ENCODE measurements at regions not wholly inside any gene's neighbourhood (a gene's known extent, or its start where the extent isn't known, plus 50 kb on each side); places are given as distances from the start of the nearest gene placed in this dataset.

GRCh38 chr10:25696013-25696708 is 237.9 kb upstream of the MYO3A start:
- DNase-seq = no peak
- H3K27me3 ChIP-seq (ENCODE audit: control insufficient read depth, insufficient read depth, low read length) = no peaks in the 10 kb centered on the region
- no peak overlapping the region for H3K4me3 ChIP-seq (ENCODE audit: insufficient read depth, low read depth, low read length)
- no peaks in the 10 kb centered on the region for H3K36me3 ChIP-seq (replicated peaks; ENCODE audit: control insufficient read depth, insufficient read depth, low read length)

DNA sequence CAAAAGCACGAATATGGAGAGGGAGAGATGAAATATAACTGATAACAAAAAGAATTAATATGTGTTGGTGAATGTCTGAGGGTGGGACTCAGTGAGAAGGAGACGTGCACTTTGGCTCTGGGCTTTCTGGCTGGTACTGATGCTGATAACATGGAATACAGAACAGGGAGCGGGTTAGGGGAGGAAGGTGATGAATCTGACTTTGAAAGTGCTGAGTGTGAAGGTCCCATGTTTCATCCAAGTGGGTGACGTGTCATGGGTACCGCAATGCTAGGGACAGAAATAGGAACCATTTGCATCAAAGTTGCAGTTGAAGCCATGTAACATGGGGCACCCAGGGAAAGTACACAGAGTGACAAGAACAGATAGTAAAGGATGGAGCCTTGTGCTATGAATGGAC is 236.6 kb upstream of the MYO3A start:
- DNase-seq = no peak
- Histone ChIP-seq H3K4me3 (ENCODE audit: insufficient read depth, low read depth, low read length) (no peak overlapping the region), H3K36me3 (replicated peaks; ENCODE audit: control insufficient read depth, insufficient read depth, low read length) (no peaks in the 10 kb centered on the region), H3K27me3 (ENCODE audit: control insufficient read depth, insufficient read depth, low read length) (no peaks in the 10 kb centered on the region)

- no peaks in the 10 kb centered on the region for H3K36me3 ChIP-seq (replicated peaks; ENCODE audit: control insufficient read depth, insufficient read depth, low read length)
- H3K27me3 ChIP-seq (ENCODE audit: control insufficient read depth, insufficient read depth, low read length) = no peaks in the 10 kb centered on the region
Measured at GRCh38 chr10:25698638-25699037, 235.4 kb upstream of the MYO3A start.

GRCh38 chr10:25699631-25700030 is 234.4 kb upstream of the MYO3A start:
- Histone ChIP-seq H3K27me3 (ENCODE audit: control insufficient read depth, insufficient read depth, low read length) (no peaks in the 10 kb centered on the region), H3K4me3 (ENCODE audit: insufficient read depth, low read depth, low read length) (no peak overlapping the region), H3K36me3 (replicated peaks; ENCODE audit: control insufficient read depth, insufficient read depth, low read length) (no peaks in the 10 kb centered on the region)
- DNase-seq = no peak

More at GRCh38 chr10:25698638-25699037, 235.4 kb upstream of the MYO3A start:
- no peak overlapping the region for H3K4me3 ChIP-seq (ENCODE audit: insufficient read depth, low read depth, low read length)
- DNase-seq = no peak

DNA sequence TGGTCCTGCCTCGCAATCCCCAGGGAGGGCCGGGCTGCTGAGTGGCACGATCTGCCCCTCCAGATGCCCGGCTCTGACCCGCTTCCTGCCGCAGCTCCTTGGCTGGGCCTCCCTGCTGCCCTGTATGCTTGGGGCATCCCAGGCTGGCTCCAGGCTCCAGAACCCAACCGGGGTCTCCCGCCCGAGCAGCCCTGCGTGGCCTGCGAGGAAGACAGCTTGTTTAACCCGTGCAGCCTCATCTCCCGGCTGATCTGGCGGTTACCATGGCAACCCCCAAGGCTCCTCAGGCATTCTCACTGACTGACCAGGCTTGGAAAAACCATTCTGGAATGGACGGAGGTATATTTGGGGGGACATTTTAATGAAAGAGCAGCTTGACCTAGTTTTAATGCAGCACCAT is 232.4 kb upstream of the MYO3A start:
- DNase-seq = peak; percentile 69
- Histone ChIP-seq H3K36me3 (replicated peaks; ENCODE audit: control insufficient read depth, insufficient read depth, low read length) (no peaks in the 10 kb centered on the region), H3K4me3 (ENCODE audit: insufficient read depth, low read depth, low read length) (no peak overlapping the region), H3K27me3 (ENCODE audit: control insufficient read depth, insufficient read depth, low read length) (no peaks in the 10 kb centered on the region)

DNA sequence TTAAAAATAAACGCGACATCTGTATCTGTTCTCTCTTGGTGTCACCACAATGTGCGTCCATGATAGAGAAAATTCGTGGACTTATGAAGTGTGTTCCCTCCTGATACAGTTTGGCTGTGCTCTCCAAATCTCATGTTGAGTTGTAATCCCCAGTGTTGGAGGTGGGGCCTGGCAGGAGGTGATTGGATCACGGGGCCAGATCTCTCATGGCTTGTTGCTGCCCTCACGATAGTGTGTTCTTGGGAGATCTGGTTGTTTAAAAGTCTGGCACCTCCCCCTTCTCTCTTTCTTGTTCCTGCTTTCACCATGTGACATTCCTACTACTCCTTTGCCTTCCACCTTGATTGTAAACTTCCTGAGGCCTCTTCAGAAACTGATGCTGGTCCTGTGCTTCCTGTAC is 229.4 kb upstream of the MYO3A start:
- no peak for DNase-seq
- H3K27me3 ChIP-seq (ENCODE audit: control insufficient read depth, insufficient read depth, low read length) = no peaks in the 10 kb centered on the region
- no peaks in the 10 kb centered on the region for H3K36me3 ChIP-seq (replicated peaks; ENCODE audit: control insufficient read depth, insufficient read depth, low read length)
- H3K4me3 ChIP-seq (ENCODE audit: insufficient read depth, low read depth, low read length) = no peak overlapping the region

DNA sequence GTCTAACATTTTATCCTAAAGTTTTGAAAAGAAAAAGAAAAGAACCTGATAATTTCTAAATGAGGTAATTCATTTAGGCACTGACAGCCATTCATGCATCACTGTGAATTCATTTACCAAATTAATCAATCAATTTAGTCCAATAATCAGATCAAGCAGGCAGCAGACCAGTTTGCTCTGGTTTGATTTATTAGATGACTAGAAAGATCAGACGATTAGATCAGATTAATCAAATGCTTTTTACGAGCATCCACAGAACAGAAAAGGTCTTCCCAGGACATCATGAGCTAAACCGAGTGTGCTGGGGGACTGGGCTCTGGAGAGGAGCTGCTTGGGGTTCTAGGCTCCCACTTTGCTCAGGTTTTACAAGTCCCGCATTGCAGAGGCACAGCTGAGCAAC is 226.5 kb upstream of the MYO3A start:
- no peaks in the 10 kb centered on the region for H3K36me3 ChIP-seq (replicated peaks; ENCODE audit: control insufficient read depth, insufficient read depth, low read length)
- no peak for DNase-seq
- no peaks in the 10 kb centered on the region for H3K27me3 ChIP-seq (ENCODE audit: control insufficient read depth, insufficient read depth, low read length)
- no peak overlapping the region for H3K4me3 ChIP-seq (ENCODE audit: insufficient read depth, low read depth, low read length)

DNA sequence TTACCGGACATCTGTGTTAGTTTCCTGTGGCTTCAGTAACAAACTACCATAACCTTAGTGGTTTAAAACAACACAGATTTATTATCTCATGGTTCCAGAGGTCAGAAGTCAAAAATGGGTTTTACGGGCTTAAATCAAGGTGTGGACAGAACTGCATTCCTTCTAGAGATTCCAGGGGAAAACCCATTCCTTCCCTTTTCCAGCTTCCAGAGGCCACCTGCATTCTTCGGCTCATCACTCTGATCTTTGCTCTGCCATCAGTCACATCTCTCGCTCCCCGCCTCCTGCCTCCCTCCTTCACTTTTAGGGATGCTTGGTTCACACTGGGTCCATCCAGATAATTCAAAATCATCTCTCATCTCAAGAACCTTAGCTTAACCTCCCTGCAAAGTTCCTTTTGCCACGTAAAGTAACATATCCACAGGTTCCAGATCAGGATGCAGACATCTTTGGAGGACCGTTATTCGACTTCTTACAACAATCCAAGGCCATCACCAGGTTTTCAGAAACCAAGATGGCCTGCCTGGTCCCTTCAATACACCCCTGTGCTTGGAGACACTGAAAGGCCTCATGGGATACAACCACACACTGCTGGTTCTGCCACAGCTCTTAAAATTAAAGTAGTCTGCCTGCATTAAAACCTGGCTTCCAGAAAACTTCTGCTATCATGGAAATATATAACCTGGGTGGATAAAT is 225.9 kb upstream of the MYO3A start:
- DNase-seq = no peak
- Histone ChIP-seq H3K27me3 (ENCODE audit: control insufficient read depth, insufficient read depth, low read length) (no peaks in the 10 kb centered on the region), H3K36me3 (replicated peaks; ENCODE audit: control insufficient read depth, insufficient read depth, low read length) (no peaks in the 10 kb centered on the region), H3K4me3 (ENCODE audit: insufficient read depth, low read depth, low read length) (no peak overlapping the region)

GRCh38 chr10:25713894-25714240 is 220.2 kb upstream of the MYO3A start:
- Histone ChIP-seq H3K4me3 (ENCODE audit: insufficient read depth, low read depth, low read length) (no peak overlapping the region), H3K36me3 (replicated peaks; ENCODE audit: control insufficient read depth, insufficient read depth, low read length) (no peaks in the 10 kb centered on the region)

DNA sequence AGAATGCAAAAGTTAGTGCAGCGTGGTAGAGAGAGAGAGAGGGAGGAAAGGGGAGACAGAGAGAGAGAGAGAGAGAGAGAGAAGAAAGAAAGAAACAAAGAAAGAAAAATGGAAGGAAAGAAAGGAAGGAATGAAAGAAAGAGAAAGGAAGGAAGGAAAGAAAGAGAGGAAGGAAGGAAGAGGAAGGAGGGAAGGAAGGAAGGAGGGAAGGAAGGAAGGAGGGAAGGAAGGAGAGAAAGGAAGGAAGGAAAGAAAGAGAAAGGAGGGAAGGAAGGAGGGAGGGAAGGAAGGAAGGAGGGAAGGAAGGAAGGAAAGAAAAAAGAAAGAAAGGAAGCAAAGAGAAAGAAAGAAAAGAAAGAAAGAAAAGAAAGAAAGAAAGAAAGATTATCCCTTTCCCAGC is 209.8 kb upstream of the MYO3A start:
- DNase-seq = no peak
- H3K27me3 ChIP-seq (ENCODE audit: control insufficient read depth, insufficient read depth, low read length) = no peaks in the 10 kb centered on the region
- no peaks in the 10 kb centered on the region for H3K36me3 ChIP-seq (replicated peaks; ENCODE audit: control insufficient read depth, insufficient read depth, low read length)
- H3K4me3 ChIP-seq (ENCODE audit: insufficient read depth, low read depth, low read length) = no peak overlapping the region

More at GRCh38 chr10:25713894-25714240, 220.2 kb upstream of the MYO3A start:
- no peaks in the 10 kb centered on the region for H3K27me3 ChIP-seq (ENCODE audit: control insufficient read depth, insufficient read depth, low read length)
- DNase-seq = no peak

GRCh38 chr10:25725917-25726716 is 207.9 kb upstream of the MYO3A start:
- no peaks in the 10 kb centered on the region for H3K27me3 ChIP-seq (ENCODE audit: control insufficient read depth, insufficient read depth, low read length)
- no peaks in the 10 kb centered on the region for H3K36me3 ChIP-seq (replicated peaks; ENCODE audit: control insufficient read depth, insufficient read depth, low read length)
- peak; percentile 28 for DNase-seq
- no peak overlapping the region for H3K4me3 ChIP-seq (ENCODE audit: insufficient read depth, low read depth, low read length)

- H3K4me3 ChIP-seq (ENCODE audit: insufficient read depth, low read depth, low read length) = no peak overlapping the region
Measured at GRCh38 chr10:25738776-25739175, 195.3 kb upstream of the MYO3A start.

GRCh38 chr10:25743832-25744231 is 190.2 kb upstream of the MYO3A start:
- DNase-seq = no peak
- H3K27me3 ChIP-seq (ENCODE audit: control insufficient read depth, insufficient read depth, low read length) = no peaks in the 10 kb centered on the region
- no peaks in the 10 kb centered on the region for H3K36me3 ChIP-seq (replicated peaks; ENCODE audit: control insufficient read depth, insufficient read depth, low read length)
- H3K4me3 ChIP-seq (ENCODE audit: insufficient read depth, low read depth, low read length) = no peak overlapping the region

More at GRCh38 chr10:25738776-25739175, 195.3 kb upstream of the MYO3A start:
- no peaks in the 10 kb centered on the region for H3K27me3 ChIP-seq (ENCODE audit: control insufficient read depth, insufficient read depth, low read length)
- H3K36me3 ChIP-seq (replicated peaks; ENCODE audit: control insufficient read depth, insufficient read depth, low read length) = no peaks in the 10 kb centered on the region
- DNase-seq = no peak

DNA sequence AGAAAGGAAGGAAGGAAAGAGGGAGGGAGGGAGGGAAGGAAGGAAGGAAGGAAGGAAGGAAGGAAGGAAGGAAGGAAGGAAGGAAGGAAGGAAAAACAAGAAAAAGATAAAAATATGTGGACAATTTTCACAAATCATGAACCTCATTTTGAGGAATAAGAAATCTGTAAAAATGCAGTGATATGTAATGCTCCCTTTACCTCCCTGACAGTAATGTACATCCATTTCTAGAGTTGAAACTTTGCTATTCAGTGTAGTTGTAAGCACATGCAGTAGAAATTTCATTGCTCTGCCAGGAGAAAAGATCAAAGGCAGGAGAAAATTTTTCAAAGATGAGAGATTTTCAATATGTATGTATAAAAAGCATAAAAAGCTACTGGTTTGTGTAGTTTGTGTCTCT is 189.5 kb upstream of the MYO3A start:
- DNase-seq = no peak
- Histone ChIP-seq H3K4me3 (ENCODE audit: insufficient read depth, low read depth, low read length) (no peak overlapping the region), H3K36me3 (replicated peaks; ENCODE audit: control insufficient read depth, insufficient read depth, low read length) (no peaks in the 10 kb centered on the region), H3K27me3 (ENCODE audit: control insufficient read depth, insufficient read depth, low read length) (no peaks in the 10 kb centered on the region)

DNA sequence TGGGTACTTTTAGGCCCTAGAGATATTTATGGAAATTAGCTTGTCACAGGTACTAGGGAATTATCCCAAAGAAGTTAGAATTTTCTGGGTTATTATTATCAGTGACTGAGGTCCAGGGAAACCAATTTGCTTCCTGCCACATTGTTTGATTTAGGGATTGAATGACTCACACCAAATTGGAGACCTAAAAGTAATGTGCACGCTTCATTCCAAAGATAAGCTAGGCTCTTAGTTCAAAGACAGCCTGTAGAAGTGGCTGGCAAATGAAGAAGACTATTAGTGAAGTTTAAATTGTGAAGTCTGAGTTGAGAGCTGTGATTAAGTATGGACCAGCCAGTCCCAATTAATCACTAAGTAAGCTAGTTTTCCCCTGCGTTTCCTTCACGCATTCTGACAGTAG is 188.1 kb upstream of the MYO3A start:
- H3K27me3 ChIP-seq (ENCODE audit: control insufficient read depth, insufficient read depth, low read length) = no peaks in the 10 kb centered on the region

More for the DNA sequence above, 188.1 kb upstream of the MYO3A start:
- no peaks in the 10 kb centered on the region for H3K36me3 ChIP-seq (replicated peaks; ENCODE audit: control insufficient read depth, insufficient read depth, low read length)
- DNase-seq = no peak
- H3K4me3 ChIP-seq (ENCODE audit: insufficient read depth, low read depth, low read length) = no peak overlapping the region
